GM12801 (cell line): ENCODE measurements at regions not wholly inside any gene's neighbourhood (a gene's known extent, or its start where the extent isn't known, plus 50 kb on each side); places are given as distances from the start of the nearest gene placed in this dataset.

ENCODE experiments used
- CTCF ChIP-seq: IDR thresholded peaks from one replicate; pipeline ENCODE4 v1.5.1; 2011; ENCODE audit warnings: control low read depth; ENCODE audit not compliant: insufficient read length; ENCODE audit errors: extremely low read depth

DNA sequence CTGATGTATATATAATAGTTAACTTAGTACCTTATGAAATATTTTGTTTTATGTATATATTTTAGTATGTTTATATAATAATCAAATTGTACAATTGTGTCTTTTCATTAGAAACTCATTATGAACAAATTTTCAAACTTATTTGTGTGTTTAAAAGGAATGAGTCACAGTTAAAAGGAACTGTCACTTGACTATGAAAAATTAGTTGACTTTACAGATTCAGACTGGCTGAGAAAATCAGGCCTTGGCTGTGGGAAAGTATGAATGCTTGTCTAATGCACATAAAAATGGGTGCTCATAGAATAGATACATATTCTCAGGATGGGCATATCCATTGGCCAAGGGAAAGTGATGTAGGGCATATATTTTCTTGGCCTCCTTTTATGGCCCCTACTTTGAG, 576.8 kb downstream of the SATB2 start:
- TF ChIP-seq CTCF = no peak

- TF ChIP-seq CTCF = no peak
Observed at GRCh38 chr2:198880421-198880820, 577.3 kb downstream of the SATB2 start.

DNA sequence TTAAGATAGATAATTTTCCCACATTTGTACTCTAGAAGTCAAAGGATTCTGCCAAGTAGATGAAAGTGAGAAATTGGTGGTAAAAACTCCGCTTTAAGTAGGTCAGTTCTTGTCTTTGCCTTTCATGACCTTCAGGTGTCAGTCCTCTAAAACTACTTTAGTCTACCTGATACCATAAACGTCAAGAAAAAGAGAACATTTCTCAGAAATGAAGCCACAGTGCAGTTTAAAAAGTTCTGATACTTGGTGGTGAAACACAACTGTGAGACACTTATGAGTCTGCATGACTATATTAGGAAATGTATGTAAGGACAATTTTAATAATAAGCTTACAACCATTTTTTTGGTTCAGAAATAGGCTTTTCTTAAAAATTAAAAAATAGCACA, 583.3 kb downstream of the SATB2 start:
- no peak for TF ChIP-seq CTCF

- TF ChIP-seq CTCF = no peak
Observed at GRCh38 chr2:198873503-198874471, 584.0 kb downstream of the SATB2 start.

GRCh38 chr2:198863655-198864054, 594.1 kb downstream of the SATB2 start:
- TF ChIP-seq CTCF = no peak

DNA sequence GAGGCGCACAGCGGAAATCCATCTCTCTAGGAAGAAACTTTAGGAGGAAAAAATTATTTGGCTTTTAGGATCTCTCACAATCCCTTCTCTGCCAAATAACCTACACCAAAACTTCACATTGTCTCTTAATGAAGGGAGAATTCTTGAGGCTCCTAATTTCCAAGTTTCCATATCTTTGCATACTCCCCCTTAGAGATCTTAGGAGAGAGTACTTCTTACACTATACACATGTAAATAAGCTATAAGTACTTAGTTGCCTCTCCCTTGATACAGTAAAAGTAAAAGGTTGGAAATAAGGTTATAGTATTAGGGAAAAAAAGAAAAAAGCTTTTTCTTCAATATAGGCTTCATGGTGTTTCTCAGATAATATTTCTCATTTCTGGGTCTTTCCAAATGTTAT, 596.7 kb downstream of the SATB2 start:
- no peak for TF ChIP-seq CTCF

DNA sequence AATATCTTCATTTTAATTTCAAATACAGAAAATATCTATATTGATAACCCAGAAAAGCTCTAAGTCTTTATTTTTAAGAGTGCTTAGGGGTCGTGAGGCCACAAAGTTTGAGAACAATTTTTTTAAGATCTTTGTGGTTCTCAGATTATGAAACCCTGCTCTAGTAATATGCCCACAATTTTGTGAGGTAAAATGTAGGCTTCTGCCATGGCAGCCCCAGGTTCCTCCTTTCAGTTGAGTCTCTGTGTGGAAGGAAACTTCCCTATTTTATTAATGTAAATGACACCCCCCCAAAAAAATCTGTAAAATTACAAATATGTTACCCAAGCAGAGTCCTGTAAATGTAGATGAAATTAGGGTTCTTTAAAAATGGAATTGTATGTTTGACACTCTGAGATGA, 600.5 kb downstream of the SATB2 start:
- TF ChIP-seq CTCF = no peak
